Liver (tissue), 8 donors: ENCODE measurements at regions not wholly inside any gene's neighbourhood (a gene's known extent, or its start where the extent isn't known, plus 50 kb on each side); places are given as distances from the start of the nearest gene placed in this dataset.

Experiments
- DNase-seq: peaks from one replicate; pipeline ENCODE4 v3.0.0-alpha.2; 2017; ENCODE audit warnings: low spot score
- H3K27ac ChIP-seq, 2 donors: one replicate each; pipeline ENCODE4 v1.7.0; 2013; ENCODE audit warnings: inconsistent platforms in 2 of 2, low read length in 2 of 2, control low read depth in 1 of 2, low read depth in 1 of 2, mild to moderate bottlenecking in 1 of 2
- H3K27me3 ChIP-seq, 4 donors: one replicate each; pipeline versions ENCODE4 v1.6.1 to v1.7.0; 2013; ENCODE audit warnings: low read length in 3 of 4, inconsistent platforms in 1 of 4, mild to moderate bottlenecking in 1 of 4, moderate library complexity in 1 of 4; ENCODE audit not compliant: control insufficient read depth in 4 of 4, insufficient read depth in 4 of 4
- H3K36me3 ChIP-seq, 4 donors: one replicate each; pipeline versions ENCODE4 v1.6.1 to v1.7.0; 2013; ENCODE audit warnings: low read length in 3 of 4, mild to moderate bottlenecking in 3 of 4, low read depth in 1 of 4, moderate library complexity in 1 of 4; ENCODE audit not compliant: control insufficient read depth in 4 of 4, insufficient read depth in 3 of 4
- H3K4me1 ChIP-seq, 4 donors: one replicate each; pipeline versions ENCODE4 v1.6.1 to v1.7.0; 2013; ENCODE audit warnings: low read length in 3 of 4, mild to moderate bottlenecking in 3 of 4, moderate library complexity in 1 of 4; ENCODE audit not compliant: control insufficient read depth in 4 of 4, insufficient read depth in 4 of 4
- H3K4me3 ChIP-seq, 3 donors: one replicate each; pipeline versions ENCODE4 v1.6.1 to v1.7.0; 2013; ENCODE audit warnings: low read length in 3 of 3, control low read depth in 1 of 3, low read depth in 1 of 3, mild to moderate bottlenecking in 1 of 3
- H3K9ac ChIP-seq, 2 donors: one replicate each; pipeline ENCODE4 v1.7.0; 2013; ENCODE audit warnings: low read length in 2 of 2, mild to moderate bottlenecking in 2 of 2, moderate library complexity in 2 of 2, control low read depth in 1 of 2, low read depth in 1 of 2
- H3K9me3 ChIP-seq, 4 donors: one replicate each; pipeline versions ENCODE4 v1.6.1 to v1.7.0; 2013; ENCODE audit warnings: low read length in 3 of 4; ENCODE audit not compliant: control insufficient read depth in 4 of 4
- EGR1 ChIP-seq, 2 donors: IDR thresholded peaks; 2 replicates each; pipeline ENCODE4 v1.6.1; 2016 to 2018; ENCODE audit warnings: antibody characterized with exemption in 2 of 2, low read depth in 2 of 2
- FOXA1 ChIP-seq: IDR thresholded peaks from 2 replicates; pipeline ENCODE4 v1.6.1; 2016; ENCODE audit warnings: antibody characterized with exemption
- FOXA2 ChIP-seq: IDR thresholded peaks from 2 replicates; pipeline ENCODE4 v1.6.1; 2016; ENCODE audit warnings: antibody characterized with exemption
- GABPA ChIP-seq, 2 donors: IDR thresholded peaks in 1 of 2; conservative IDR thresholded peaks in 1 of 2; 2 replicates each; pipeline ENCODE4 v1.6.1; 2016; ENCODE audit warnings: antibody characterized with exemption in 2 of 2, mild to moderate bottlenecking in 1 of 2, moderate library complexity in 1 of 2
- HNF4A ChIP-seq, 2 donors: conservative IDR thresholded peaks; 2 replicates each; pipeline ENCODE4 v1.6.1; 2016; ENCODE audit warnings: antibody characterized with exemption in 2 of 2, mild to moderate bottlenecking in 2 of 2
- HNF4G ChIP-seq: IDR thresholded peaks from 2 replicates; pipeline ENCODE4 v1.6.1; 2016; ENCODE audit warnings: antibody characterized with exemption
- JUND ChIP-seq, 2 donors: IDR thresholded peaks; 2 replicates each; pipeline ENCODE4 v1.6.1; 2016; ENCODE audit warnings: antibody characterized with exemption in 2 of 2
- NR2F2 ChIP-seq: IDR thresholded peaks from 2 replicates; pipeline ENCODE4 v1.6.1; 2016; ENCODE audit warnings: antibody characterized with exemption
- RAD21 ChIP-seq, 2 donors: IDR thresholded peaks; 2 replicates each; pipeline ENCODE4 v1.6.1; 2016; ENCODE audit warnings: antibody characterized with exemption in 2 of 2, mild to moderate bottlenecking in 2 of 2
- RXRA ChIP-seq, 2 donors: IDR thresholded peaks; 2 replicates each; pipeline ENCODE4 v1.6.1; 2017 to 2018; ENCODE audit warnings: antibody characterized with exemption in 2 of 2, mild to moderate bottlenecking in 1 of 2
- SP1 ChIP-seq: IDR thresholded peaks from 2 replicates; pipeline ENCODE4 v1.6.1; 2018; ENCODE audit warnings: antibody characterized with exemption, mild to moderate bottlenecking
- TAF1 ChIP-seq: conservative IDR thresholded peaks from 2 replicates; pipeline ENCODE4 v1.6.1; 2016; ENCODE audit warnings: antibody characterized with exemption, mild to moderate bottlenecking
- WGBS: extraction: QIAGEN DNeasy Blood & Tissue Kit; methylation state at CpG from one replicate; pipeline ENCODE4 v1.1.7; 2013; 5-methylcytosine and 5-hydroxymethylcytosine counted together
- TF ChIP-seq, protein P1 (sequence below): fragments of 150-350 bp; IDR thresholded peaks from 2 replicates; pipeline ENCODE4 v1.5.1; 2017; ENCODE audit warnings: improper control_type of control experiment, low read depth, low read length; ENCODE audit not compliant: missing input control
- TF ChIP-seq, protein P2 (sequence below): IDR thresholded peaks from 2 replicates; pipeline ENCODE4 v1.6.1; 2016; ENCODE audit warnings: antibody characterized with exemption
- TF ChIP-seq, protein P3 (sequence below): IDR thresholded peaks from 2 replicates; pipeline ENCODE4 v1.6.1; 2016; ENCODE audit warnings: antibody characterized with exemption
- TF ChIP-seq, protein P4 (sequence below): IDR thresholded peaks from 2 replicates; pipeline ENCODE4 v1.6.1; 2016; ENCODE audit warnings: antibody characterized with exemption, mild to moderate bottlenecking
- donor health status: healthy.
- donor health status: healthy.
- donor health status: healthy.
- donor health status: healthy.
- donor health status: healthy.

DNA sequence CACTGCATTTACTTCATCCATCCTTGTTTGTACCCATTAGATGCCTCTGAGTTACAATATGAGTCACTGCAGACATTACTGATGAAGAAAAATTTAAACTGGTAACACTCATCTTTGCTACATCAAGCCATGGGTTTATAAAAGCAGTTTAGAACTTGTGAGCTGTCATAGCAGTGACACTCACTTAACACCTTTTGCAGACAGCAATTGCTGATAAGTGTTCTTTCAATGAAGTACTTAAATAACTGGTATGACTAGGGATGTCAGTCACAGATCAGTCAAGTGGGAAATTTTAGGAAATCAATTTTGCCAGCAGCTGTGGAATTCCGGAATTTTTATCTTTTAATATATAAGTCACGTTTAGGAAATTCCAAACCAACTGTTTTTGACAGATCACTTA is 643.0 kb downstream of the TBL1XR1 start:
- no peak overlapping the region for H3K27ac ChIP-seq

DNA sequence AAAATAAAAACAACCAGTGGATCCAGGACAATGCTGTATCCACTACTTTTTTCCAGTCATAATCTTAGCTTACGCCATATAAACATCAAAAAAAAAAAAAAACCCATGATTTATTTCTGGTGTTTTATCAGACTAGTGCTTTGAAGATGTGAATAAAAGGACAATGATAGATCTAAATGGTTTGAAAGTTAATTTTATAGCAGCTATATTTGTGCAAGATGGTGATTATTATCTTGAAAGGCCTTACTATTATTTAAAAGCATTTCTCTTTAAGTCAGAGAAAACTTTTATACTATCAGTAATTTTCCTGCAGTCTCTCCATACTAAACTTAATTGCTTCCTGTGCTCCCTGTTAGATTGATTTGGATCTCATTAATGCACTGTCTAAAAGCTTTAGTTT is 670.3 kb downstream of the TBL1XR1 start:
- TF ChIP-seq EGR1 (IDR thresholded peaks at IDR 0.05; ENCODE audit: low read depth in 2 of 2) (no peak), HNF4G (no peak), HNF4A (conservative IDR thresholded peaks at IDR 0.05) (no peak), GABPA (IDR thresholded peaks at IDR 0.05 in 1 of 2, conservative IDR thresholded peaks at IDR 0.05 in 1 of 2) (no peak), TAF1 (no peak), JUND (IDR thresholded peaks at IDR 0.05) (no peak)
- TF ChIP-seq, protein P1, sequence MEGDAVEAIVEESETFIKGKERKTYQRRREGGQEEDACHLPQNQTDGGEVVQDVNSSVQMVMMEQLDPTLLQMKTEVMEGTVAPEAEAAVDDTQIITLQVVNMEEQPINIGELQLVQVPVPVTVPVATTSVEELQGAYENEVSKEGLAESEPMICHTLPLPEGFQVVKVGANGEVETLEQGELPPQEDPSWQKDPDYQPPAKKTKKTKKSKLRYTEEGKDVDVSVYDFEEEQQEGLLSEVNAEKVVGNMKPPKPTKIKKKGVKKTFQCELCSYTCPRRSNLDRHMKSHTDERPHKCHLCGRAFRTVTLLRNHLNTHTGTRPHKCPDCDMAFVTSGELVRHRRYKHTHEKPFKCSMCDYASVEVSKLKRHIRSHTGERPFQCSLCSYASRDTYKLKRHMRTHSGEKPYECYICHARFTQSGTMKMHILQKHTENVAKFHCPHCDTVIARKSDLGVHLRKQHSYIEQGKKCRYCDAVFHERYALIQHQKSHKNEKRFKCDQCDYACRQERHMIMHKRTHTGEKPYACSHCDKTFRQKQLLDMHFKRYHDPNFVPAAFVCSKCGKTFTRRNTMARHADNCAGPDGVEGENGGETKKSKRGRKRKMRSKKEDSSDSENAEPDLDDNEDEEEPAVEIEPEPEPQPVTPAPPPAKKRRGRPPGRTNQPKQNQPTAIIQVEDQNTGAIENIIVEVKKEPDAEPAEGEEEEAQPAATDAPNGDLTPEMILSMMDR, result no peak
- TF ChIP-seq, protein P2, sequence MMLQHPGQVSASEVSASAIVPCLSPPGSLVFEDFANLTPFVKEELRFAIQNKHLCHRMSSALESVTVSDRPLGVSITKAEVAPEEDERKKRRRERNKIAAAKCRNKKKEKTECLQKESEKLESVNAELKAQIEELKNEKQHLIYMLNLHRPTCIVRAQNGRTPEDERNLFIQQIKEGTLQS, result no peak
- 84% methylated on average over 1 of the region's 1 CpG for WGBS
- no peak overlapping the region for H3K27ac ChIP-seq
- no peak overlapping the region for H3K4me3 ChIP-seq
- H3K9me3 ChIP-seq, result peaks cover 0 to 3% (median under 1%) of the 10 kb centered on the region in 4 donors
- no peaks in the 10 kb centered on the region for H3K4me1 ChIP-seq
- H3K27me3 ChIP-seq, result no peaks in the 10 kb centered on the region
- DNase-seq, result no peak
- no peaks in the 10 kb centered on the region for H3K36me3 ChIP-seq
- H3K9ac ChIP-seq, result no peak overlapping the region

More for the DNA sequence above, 643.0 kb downstream of the TBL1XR1 start:
- TF ChIP-seq EGR1 (IDR thresholded peaks at IDR 0.05; ENCODE audit: low read depth in 2 of 2) (no peak), HNF4G (no peak), FOXA2 (no peak), HNF4A (conservative IDR thresholded peaks at IDR 0.05) (no peak), NR2F2 (no peak)
- TF ChIP-seq, protein P1, result no peak
- TF ChIP-seq, protein P2, result no peak
- Histone ChIP-seq H3K9ac (no peak overlapping the region), H3K4me1 (no peaks in the 10 kb centered on the region), H3K36me3 (no peaks in the 10 kb centered on the region), H3K4me3 (no peak overlapping the region), H3K27me3 (peaks cover 0 to 5% (median 0%) of the 10 kb centered on the region in 4 donors), H3K9me3 (no peaks in the 10 kb centered on the region)
- no peak for DNase-seq
- WGBS, result 54% methylated on average over 2 of the region's 2 CpGs

DNA sequence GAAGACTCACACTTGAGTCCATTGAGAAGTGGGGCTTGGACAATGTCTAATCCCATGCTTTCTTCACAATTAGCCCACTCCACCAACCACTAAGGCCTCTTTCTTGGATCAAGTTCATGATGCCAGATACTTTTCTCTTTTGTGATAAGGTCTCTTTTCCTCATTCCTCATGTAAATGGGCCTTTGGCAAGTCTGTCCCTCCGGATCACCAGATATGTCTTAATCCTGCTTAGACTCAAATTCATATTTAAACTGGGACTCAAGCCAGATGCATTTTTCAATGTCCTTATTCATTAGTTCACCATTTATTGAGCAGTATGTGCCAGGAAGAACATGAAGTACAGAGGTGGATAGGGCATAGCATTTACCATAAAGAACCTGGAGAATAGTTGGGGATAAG is 671.1 kb downstream of the TBL1XR1 start:
- no peak for DNase-seq
- H3K36me3 ChIP-seq, result no peaks in the 10 kb centered on the region

More for the DNA sequence above, 671.1 kb downstream of the TBL1XR1 start:
- Histone ChIP-seq H3K9me3 (peaks cover 0 to 3% (median under 1%) of the 10 kb centered on the region in 4 donors), H3K9ac (no peak overlapping the region), H3K4me1 (no peaks in the 10 kb centered on the region), H3K27ac (no peak overlapping the region), H3K4me3 (no peak overlapping the region), H3K27me3 (no peaks in the 10 kb centered on the region)
- TF ChIP-seq RXRA (IDR thresholded peaks at IDR 0.05), result no peak
- TF ChIP-seq RAD21 (IDR thresholded peaks at IDR 0.05), result no peak
- TF ChIP-seq HNF4A (conservative IDR thresholded peaks at IDR 0.05), result no peak
- TF ChIP-seq TAF1, result no peak
- no peak for TF ChIP-seq FOXA1
- no peak for TF ChIP-seq JUND (IDR thresholded peaks at IDR 0.05)
- TF ChIP-seq, protein P3, sequence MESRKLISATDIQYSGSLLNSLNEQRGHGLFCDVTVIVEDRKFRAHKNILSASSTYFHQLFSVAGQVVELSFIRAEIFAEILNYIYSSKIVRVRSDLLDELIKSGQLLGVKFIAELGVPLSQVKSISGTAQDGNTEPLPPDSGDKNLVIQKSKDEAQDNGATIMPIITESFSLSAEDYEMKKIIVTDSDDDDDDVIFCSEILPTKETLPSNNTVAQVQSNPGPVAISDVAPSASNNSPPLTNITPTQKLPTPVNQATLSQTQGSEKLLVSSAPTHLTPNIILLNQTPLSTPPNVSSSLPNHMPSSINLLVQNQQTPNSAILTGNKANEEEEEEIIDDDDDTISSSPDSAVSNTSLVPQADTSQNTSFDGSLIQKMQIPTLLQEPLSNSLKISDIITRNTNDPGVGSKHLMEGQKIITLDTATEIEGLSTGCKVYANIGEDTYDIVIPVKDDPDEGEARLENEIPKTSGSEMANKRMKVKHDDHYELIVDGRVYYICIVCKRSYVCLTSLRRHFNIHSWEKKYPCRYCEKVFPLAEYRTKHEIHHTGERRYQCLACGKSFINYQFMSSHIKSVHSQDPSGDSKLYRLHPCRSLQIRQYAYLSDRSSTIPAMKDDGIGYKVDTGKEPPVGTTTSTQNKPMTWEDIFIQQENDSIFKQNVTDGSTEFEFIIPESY, result no peak
- TF ChIP-seq NR2F2, result no peak
- TF ChIP-seq, protein P2, result no peak
- no peak for TF ChIP-seq GABPA (IDR thresholded peaks at IDR 0.05 in 1 of 2, conservative IDR thresholded peaks at IDR 0.05 in 1 of 2)
- TF ChIP-seq SP1, result no peak
- no peak for TF ChIP-seq EGR1 (IDR thresholded peaks at IDR 0.05; ENCODE audit: low read depth in 2 of 2)
- TF ChIP-seq, protein P4, sequence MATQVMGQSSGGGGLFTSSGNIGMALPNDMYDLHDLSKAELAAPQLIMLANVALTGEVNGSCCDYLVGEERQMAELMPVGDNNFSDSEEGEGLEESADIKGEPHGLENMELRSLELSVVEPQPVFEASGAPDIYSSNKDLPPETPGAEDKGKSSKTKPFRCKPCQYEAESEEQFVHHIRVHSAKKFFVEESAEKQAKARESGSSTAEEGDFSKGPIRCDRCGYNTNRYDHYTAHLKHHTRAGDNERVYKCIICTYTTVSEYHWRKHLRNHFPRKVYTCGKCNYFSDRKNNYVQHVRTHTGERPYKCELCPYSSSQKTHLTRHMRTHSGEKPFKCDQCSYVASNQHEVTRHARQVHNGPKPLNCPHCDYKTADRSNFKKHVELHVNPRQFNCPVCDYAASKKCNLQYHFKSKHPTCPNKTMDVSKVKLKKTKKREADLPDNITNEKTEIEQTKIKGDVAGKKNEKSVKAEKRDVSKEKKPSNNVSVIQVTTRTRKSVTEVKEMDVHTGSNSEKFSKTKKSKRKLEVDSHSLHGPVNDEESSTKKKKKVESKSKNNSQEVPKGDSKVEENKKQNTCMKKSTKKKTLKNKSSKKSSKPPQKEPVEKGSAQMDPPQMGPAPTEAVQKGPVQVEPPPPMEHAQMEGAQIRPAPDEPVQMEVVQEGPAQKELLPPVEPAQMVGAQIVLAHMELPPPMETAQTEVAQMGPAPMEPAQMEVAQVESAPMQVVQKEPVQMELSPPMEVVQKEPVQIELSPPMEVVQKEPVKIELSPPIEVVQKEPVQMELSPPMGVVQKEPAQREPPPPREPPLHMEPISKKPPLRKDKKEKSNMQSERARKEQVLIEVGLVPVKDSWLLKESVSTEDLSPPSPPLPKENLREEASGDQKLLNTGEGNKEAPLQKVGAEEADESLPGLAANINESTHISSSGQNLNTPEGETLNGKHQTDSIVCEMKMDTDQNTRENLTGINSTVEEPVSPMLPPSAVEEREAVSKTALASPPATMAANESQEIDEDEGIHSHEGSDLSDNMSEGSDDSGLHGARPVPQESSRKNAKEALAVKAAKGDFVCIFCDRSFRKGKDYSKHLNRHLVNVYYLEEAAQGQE, result no peak
- 62% methylated on average over 1 of the region's 1 CpG for WGBS
